ENCODE measurements at regions not wholly inside any gene's neighbourhood (a gene's known extent, or its start where the extent isn't known, plus 50 kb on each side); places are given as distances from the start of the nearest gene placed in this dataset.

- DNase-seq = no peak
These were observed 103.7 kb upstream of the TENT5D start for GRCh38 chrX:80316526-80316925.

- no peak for DNase-seq
These were observed 102.6 kb upstream of the TENT5D start for GRCh38 chrX:80317646-80318045.

DNA sequence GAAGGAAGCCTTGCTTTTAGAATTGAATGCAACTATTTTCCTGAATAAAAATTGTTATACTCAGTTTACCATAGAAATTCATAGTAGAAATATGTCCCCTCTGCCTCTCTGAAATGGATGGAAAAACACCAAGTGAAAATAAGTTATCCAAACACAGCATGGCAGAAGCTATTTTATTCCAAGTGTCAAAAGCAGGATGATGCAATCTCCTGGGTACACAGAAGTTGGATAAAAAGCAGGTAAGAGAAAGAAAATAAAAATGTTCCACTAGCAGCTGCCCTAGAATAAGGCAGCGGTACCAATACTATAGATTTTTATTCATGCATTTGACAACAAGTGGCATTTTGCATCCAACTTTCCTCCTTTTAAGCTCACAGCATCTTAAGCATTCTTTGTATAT lies 89.0 kb upstream of the TENT5D start:
- DNase-seq = no peak

- peak in 1 of 3 experiments; percentile 7 for DNase-seq
These were observed 85.7 kb upstream of the TENT5D start for GRCh38 chrX:80334583-80334982.

DNA sequence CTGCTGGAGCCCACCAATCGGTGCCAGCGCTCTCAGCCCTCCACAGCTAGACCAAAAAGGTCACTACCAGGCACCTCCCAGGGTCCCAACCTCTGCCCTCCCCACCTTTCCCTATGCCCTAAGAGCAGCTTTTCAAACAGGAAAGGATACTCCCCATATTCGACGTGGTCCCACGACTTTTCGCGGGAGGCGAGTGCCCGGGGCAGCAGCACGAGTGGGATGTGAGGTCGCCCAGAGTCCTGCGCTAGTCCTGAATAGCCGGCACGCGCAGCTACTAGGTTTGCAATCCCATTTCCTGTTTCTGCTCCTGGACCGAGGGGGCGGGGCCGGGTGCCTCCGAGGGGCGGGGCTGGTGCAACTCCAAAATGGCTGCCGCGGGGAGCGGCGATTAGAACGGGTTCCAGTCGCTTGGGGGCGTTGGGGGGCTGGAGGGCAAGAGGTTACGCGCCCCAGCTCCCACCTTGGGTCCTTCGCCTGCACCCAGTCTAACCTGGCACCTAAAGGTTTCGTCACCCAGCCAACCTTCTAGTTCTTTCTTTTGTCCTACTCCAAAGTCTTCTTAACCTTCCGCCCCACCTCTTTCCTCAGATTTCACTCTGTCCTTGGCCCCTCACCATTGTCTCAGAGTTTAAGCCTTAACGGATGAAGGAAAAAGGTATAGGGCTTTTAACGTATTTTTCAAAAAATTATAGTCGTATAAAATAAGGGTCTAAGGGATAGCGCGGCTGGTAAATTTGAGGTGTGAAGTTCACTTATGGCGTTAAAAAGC lies 85.0 kb upstream of the TENT5D start:
- DNase-seq = peak in 1 of 3 experiments; percentile 77

GRCh38 chrX:80354966-80355465 lies 65.2 kb upstream of the TENT5D start:
- peak in 1 of 3 experiments; percentile 86 for DNase-seq

All from NCI-H1417 (cell line).